CD4-positive, alpha-beta T cell (primary cell): ENCODE measurements at regions not wholly inside any gene's neighbourhood (a gene's known extent, or its start where the extent isn't known, plus 50 kb on each side); places are given as distances from the start of the nearest gene placed in this dataset.

Source experiments
- ATAC-seq: fragments of 200-7000 bp; cut with Tn5 transposase; one replicate; pipeline ENCODE4 v1.10.0; 2022; ENCODE audit warnings: mild to moderate bottlenecking; ENCODE audit not compliant: poor library complexity
- CTCF ChIA-PET: fragments of 350-600 bp; sonication (Branson Sonifier 250); formaldehyde crosslinking; loops from one replicate; lab custom pipeline; 2021; ENCODE audit warnings: antibody characterized with exemption, inconsistent platforms; lab: Charles Lee
- POLR2A ChIA-PET: fragments of 350-600 bp; sonication (Branson Sonifier 250); formaldehyde crosslinking; loops from one replicate; lab custom pipeline; 2021; ENCODE audit warnings: antibody characterized with exemption, inconsistent platforms; lab: Charles Lee
- DNase-seq, 14 experiments: peaks; one replicate each; pipeline ENCODE4 v3.0.0-alpha.2; 2013 to 2020; ENCODE audit warnings: mixed read lengths in 2 of 14
- H3K27ac ChIP-seq, 2 donors: one replicate each; pipeline versions ENCODE4 v1.5.1 to v1.7.0; 2013; ENCODE audit warnings: low read length in 2 of 2, low read depth in 1 of 2, mild to moderate bottlenecking in 1 of 2
- H3K27me3 ChIP-seq, 2 experiments: 1 replicate in 1 of 2; 2 replicates in 1 of 2; pipeline versions ENCODE4 v1.6.1 to v1.7.0; 2013; ENCODE audit warnings: low read length in 2 of 2, control low read depth in 1 of 2, mild to moderate bottlenecking in 1 of 2, moderate library complexity in 1 of 2; ENCODE audit not compliant: insufficient read depth in 2 of 2, control insufficient read depth in 1 of 2
- H3K36me3 ChIP-seq: one replicate; pipeline ENCODE4 v1.6.1; 2013; ENCODE audit warnings: low read length, control low read depth; ENCODE audit not compliant: insufficient read depth
- H3K4me1 ChIP-seq: one replicate; pipeline ENCODE4 v1.6.1; 2013; ENCODE audit warnings: low read length, control low read depth; ENCODE audit not compliant: insufficient read depth
- H3K4me3 ChIP-seq: one replicate; pipeline ENCODE4 v1.5.1; 2013; ENCODE audit warnings: mild to moderate bottlenecking, low read length, moderate library complexity
- H3K9me3 ChIP-seq, 2 experiments: 1 replicate in 1 of 2; 2 replicates in 1 of 2; pipeline versions ENCODE4 v1.6.1 to v1.7.0; 2013; ENCODE audit warnings: low read length in 2 of 2, mild to moderate bottlenecking in 2 of 2, control low read depth in 1 of 2, moderate library complexity in 1 of 2; ENCODE audit not compliant: control insufficient read depth in 1 of 2, insufficient read depth in 1 of 2
- H3K27ac Mint-ChIP-seq: one replicate; pipeline ENCODE4 v1.8.0; 2020; ENCODE audit warnings: mixed read lengths
- H3K27me3 Mint-ChIP-seq: one replicate; pipeline ENCODE4 v1.8.0; 2021; ENCODE audit warnings: mixed read lengths
- H3K36me3 Mint-ChIP-seq: one replicate; pipeline ENCODE4 v1.8.0; 2021; ENCODE audit warnings: low read depth, mixed read lengths
- H3K4me1 Mint-ChIP-seq: one replicate; pipeline ENCODE4 v1.8.0; 2021; ENCODE audit warnings: low read depth, mixed read lengths
- H3K4me3 Mint-ChIP-seq: one replicate; pipeline ENCODE4 v1.8.0; 2020; ENCODE audit warnings: mild to moderate bottlenecking, mixed read lengths
- H3K9me3 Mint-ChIP-seq: one replicate; pipeline ENCODE4 v1.8.0; 2020; ENCODE audit warnings: mixed read lengths
- CTCF ChIP-seq: fragments of 200-600 bp; IDR thresholded peaks from one replicate; pipeline ENCODE4 v1.8.0; 2022; ENCODE audit warnings: antibody characterized with exemption, mild to moderate bottlenecking
- intact Hi-C, 2 experiments: fragments of 100-400 bp; cut with DNase I in 1 of 2; cut with micrococcal nuclease in 1 of 2; formaldehyde crosslinking; loops; one replicate each; pipeline versions ENCODE4 v1.15.1 to v1.9.0; 2023 to 2025; cut with DNase I, micrococcal nuclease

- H3K9me3 ChIP-seq, result peaks cover 0 to 9% of the 10 kb centered on the region in 2 experiments
- no peaks in the 10 kb centered on the region for H3K4me1 ChIP-seq
- intact Hi-C loops, result no loop called here
- H3K4me3 ChIP-seq, result no peak overlapping the region
- DNase-seq, result no peak
- no peaks in the 10 kb centered on the region for H3K27me3 ChIP-seq
- no peaks in the 10 kb centered on the region for H3K4me1 Mint-ChIP-seq
- no peak for TF ChIP-seq CTCF
- H3K36me3 ChIP-seq, result no peaks in the 10 kb centered on the region
- POLR2A ChIA-PET, result no interaction called here
- CTCF ChIA-PET, result no interaction called here
- no peaks in the 10 kb centered on the region for H3K27me3 Mint-ChIP-seq
- no peaks in the 10 kb centered on the region for H3K9me3 Mint-ChIP-seq
- no peak for ATAC-seq
- no peak overlapping the region for H3K27ac ChIP-seq
- no peaks in the 10 kb centered on the region for H3K36me3 Mint-ChIP-seq
- no peak overlapping the region for H3K4me3 Mint-ChIP-seq
- H3K27ac Mint-ChIP-seq, result no peak overlapping the region
Measured at GRCh38 chr2:14752295-14752694, 119.8 kb downstream of the LRATD1 start.

GRCh38 chr2:14756122-14756541, 123.6 kb downstream of the LRATD1 start:
- H3K27me3 Mint-ChIP-seq, result no peaks in the 10 kb centered on the region
- no peak for DNase-seq
- intact Hi-C loops, result no loop called here

GRCh38 chr2:14756981-14757657, 124.6 kb downstream of the LRATD1 start:
- POLR2A ChIA-PET, result no interaction called here
- DNase-seq, result no peak
- Histone ChIP-seq H3K9me3 (peaks cover 0 to 10% of the 10 kb centered on the region in 2 experiments), H3K27ac (no peak overlapping the region), H3K4me3 (no peak overlapping the region), H3K36me3 (no peaks in the 10 kb centered on the region), H3K4me1 (no peaks in the 10 kb centered on the region), H3K27me3 (no peaks in the 10 kb centered on the region)
- H3K27ac Mint-ChIP-seq, result no peak overlapping the region
- CTCF ChIA-PET, result no interaction called here
- H3K4me3 Mint-ChIP-seq, result no peak overlapping the region
- intact Hi-C loops, result no loop called here
- no peaks in the 10 kb centered on the region for H3K36me3 Mint-ChIP-seq
- no peaks in the 10 kb centered on the region for H3K4me1 Mint-ChIP-seq
- no peaks in the 10 kb centered on the region for H3K27me3 Mint-ChIP-seq
- no peak for ATAC-seq
- TF ChIP-seq CTCF, result no peak
- H3K9me3 Mint-ChIP-seq, result no peaks in the 10 kb centered on the region

More at GRCh38 chr2:14756122-14756541, 123.6 kb downstream of the LRATD1 start:
- Histone ChIP-seq H3K36me3 (no peaks in the 10 kb centered on the region), H3K27me3 (no peaks in the 10 kb centered on the region), H3K4me3 (no peak overlapping the region), H3K4me1 (no peaks in the 10 kb centered on the region), H3K27ac (no peak overlapping the region), H3K9me3 (peaks cover 0 to 15% of the 10 kb centered on the region in 2 experiments)
- ChIA-PET POLR2A (no interaction called here), CTCF (no interaction called here)
- no peak overlapping the region for H3K4me3 Mint-ChIP-seq
- no peaks in the 10 kb centered on the region for H3K4me1 Mint-ChIP-seq
- H3K36me3 Mint-ChIP-seq, result no peaks in the 10 kb centered on the region
- no peaks in the 10 kb centered on the region for H3K9me3 Mint-ChIP-seq
- no peak for ATAC-seq
- no peak for TF ChIP-seq CTCF
- no peak overlapping the region for H3K27ac Mint-ChIP-seq
